HG03442 (cell line): ENCODE measurements at regions not wholly inside any gene's neighbourhood (a gene's known extent, or its start where the extent isn't known, plus 50 kb on each side); places are given as distances from the start of the nearest gene placed in this dataset.

ENCODE experiments used
- ATAC-seq: cut with Tn5 transposase; IDR thresholded peaks from one replicate; pipeline ENCODE4 v1.9.1; 2021; ENCODE audit warnings: mild to moderate bottlenecking, moderate library complexity; ENCODE audit not compliant: unreplicated experiment

- ATAC-seq: no peak
Observed at GRCh38 chr1:193799948-193800690, 613.7 kb upstream of the B3GALT2 start.

DNA sequence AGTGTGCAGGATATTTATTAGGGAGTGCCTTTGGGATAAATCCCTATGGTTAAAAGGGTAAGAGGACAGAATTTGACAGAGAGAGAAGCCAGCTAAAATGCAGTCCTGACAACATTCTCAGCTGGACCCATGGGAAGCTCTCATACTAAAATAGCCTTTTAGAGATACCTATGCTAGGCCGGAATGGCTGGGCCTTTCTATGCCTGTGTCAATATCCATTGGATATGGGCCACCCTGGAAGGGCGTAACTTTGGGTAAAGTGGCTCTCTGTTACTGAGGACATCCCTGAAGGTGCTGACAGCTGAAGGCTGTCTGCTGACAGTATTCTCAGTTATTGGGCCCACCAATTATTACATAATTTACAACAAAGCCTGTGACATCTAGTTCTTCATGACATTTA, 613.0 kb upstream of the B3GALT2 start:
- no peak for ATAC-seq

- ATAC-seq: no peak
Observed at GRCh38 chr1:193794239-193794638, 607.8 kb upstream of the B3GALT2 start.

GRCh38 chr1:193791746-193792145, 605.3 kb upstream of the B3GALT2 start:
- no peak for ATAC-seq

GRCh38 chr1:193787061-193787460, 600.6 kb upstream of the B3GALT2 start:
- ATAC-seq: no peak

DNA sequence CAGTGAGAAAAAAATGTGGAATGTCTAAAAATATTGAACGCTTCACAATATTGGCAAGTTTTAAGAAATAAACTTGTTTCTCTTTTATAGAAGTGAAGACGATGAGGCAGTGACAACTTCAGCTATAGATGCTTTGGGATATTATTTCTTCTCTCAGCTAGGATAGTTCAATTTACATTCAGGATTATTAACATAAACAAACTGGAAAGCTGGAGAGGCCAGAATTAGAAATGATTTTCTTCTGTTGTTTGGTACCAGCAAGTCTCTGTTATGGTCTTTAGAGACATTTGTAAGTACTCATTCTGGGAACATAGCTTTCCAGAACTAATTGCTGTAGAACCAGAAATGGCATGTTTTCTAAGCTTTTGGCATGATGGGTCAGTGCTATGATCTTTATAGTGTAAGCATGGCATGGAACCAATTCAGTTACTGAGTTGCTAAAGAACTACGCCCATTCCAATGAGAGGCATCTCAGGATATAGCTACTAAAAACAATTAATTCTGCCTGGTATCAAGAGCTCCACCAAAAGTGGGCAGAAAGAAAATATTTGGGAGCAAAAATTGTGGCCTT, 599.5 kb upstream of the B3GALT2 start:
- ATAC-seq: no peak

DNA sequence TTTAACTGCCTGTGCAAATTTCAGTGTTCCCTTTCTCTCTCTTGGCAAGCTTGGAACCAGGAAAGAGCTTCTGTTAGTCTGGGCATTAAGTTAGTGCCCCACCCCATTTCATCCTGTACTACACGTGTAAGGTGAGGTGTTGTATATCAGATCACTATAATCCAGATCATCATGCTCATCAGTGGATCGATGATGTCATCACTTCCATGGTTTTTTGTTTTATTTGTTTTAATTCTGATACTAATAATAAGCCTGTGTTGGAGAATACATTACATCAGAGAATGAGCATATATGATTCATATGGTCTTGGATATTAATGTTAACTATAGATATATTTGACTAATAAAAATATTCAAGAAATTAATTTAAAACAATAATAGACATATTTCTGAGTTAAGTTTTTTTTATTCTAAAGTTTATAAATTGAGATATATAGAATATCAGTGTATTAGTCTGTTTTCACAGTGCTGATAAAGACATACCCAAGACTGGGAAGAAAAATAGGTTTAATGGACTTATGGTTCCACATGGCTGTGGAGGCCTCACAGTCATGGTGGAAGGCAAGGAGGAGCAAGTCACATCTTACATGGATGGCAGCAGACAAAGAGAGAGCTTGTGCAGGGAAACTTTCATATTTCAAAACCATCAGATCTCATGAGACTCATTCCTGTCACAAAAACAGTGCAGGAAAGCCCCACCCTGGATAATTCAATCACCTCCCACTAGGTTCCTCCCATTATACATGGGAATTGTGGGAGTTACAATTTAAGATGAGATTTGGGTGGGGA, 588.3 kb upstream of the B3GALT2 start:
- no peak for ATAC-seq

GRCh38 chr1:193771596-193771995, 585.2 kb upstream of the B3GALT2 start:
- ATAC-seq: no peak

GRCh38 chr1:193769651-193770050, 583.2 kb upstream of the B3GALT2 start:
- ATAC-seq: no peak

DNA sequence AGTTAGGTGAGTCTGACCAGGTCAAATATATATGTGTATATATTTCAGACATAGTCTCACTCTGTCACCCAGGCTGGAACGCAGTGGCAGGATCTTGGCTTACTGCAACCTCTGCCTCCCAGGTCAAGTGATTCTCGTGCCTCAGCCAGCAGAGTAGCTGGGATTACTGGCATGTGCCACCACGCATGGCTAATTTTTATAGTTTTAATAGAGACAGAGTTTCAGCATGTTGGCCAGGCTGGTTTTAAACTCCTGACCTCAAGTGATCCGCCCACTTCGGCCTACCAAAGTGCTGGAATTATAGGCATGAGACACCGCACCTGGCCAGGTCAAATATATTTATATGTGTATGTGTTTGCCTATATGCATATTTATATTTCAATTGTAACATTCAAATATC, 581.5 kb upstream of the B3GALT2 start:
- ATAC-seq: no peak

GRCh38 chr1:193766329-193766728, 579.9 kb upstream of the B3GALT2 start:
- no peak for ATAC-seq

DNA sequence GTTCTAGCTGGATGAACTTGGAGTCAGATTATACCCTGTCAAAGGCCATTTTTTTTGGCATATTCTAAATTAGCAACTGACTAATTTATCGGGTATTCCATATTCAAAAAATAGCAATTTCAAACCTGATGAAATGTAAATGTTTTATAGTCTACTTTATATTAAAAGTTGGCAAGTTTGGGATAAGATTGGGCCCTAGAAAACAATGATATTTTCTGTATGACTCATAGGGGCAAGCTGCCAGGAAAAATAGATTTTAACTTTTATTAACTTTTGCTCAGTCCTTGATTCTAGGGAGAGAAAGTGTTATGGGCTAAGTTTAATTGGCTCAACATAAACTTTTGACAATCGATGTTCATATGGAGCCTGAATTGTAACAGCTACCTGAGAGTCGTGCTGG, 576.9 kb upstream of the B3GALT2 start:
- no peak for ATAC-seq

DNA sequence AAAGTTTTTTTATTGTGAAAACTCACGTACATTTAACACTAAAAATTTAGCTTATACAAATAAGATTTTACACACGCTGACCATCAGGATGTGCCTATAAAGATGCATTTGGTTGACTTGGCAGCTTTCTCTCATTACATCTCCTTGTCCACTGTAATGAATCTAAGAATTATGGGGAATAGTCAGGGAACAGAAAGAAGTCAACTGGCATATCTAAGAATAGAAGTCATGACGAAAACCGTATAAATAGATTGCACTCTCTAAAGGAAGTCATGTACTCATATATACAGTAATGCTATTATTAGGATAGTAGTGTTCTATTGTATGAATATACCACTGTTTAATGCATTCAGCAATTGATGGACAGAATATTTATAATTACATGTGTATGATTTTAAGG, 575.8 kb upstream of the B3GALT2 start:
- no peak for ATAC-seq

DNA sequence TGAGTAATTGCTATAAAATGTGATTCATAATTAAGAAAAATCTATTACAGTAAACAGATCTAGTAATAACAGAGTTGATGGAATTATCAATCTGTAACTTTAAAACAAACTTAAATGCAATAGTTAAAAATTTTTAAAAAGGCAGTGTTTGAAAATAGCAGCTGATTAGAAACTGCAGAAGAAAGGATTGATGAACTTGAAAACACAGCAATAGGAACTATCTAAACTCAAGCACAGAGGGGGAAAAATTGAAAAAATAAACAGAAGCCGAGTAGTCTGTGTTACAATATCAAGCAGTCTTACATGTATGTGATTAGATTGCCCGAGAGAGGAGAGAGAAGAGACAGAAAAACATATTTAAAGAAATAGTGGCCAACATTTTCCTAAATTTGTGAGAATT, 569.0 kb upstream of the B3GALT2 start:
- no peak for ATAC-seq

- no peak for ATAC-seq
Observed at GRCh38 chr1:193754732-193755427, 568.5 kb upstream of the B3GALT2 start.

DNA sequence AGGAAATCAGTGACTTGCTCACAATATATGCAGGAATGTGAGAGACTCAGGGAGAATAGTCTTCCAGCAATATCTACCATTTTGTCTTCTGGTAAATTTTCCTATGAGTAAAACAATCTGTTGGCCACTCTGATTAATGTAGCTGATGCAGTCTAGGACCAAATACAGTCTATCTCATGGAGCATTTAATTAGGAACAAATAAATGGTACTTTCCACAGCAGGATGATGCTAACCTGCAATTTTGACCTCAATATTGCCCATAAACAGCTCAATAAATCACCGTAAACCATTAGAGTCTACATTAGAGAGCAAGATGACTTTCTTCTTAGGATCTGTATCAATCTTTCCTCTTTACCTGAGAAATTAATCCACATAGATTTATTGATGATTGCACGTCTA, 567.7 kb upstream of the B3GALT2 start:
- ATAC-seq: no peak

GRCh38 chr1:193753038-193753756, 566.8 kb upstream of the B3GALT2 start:
- ATAC-seq: no peak

DNA sequence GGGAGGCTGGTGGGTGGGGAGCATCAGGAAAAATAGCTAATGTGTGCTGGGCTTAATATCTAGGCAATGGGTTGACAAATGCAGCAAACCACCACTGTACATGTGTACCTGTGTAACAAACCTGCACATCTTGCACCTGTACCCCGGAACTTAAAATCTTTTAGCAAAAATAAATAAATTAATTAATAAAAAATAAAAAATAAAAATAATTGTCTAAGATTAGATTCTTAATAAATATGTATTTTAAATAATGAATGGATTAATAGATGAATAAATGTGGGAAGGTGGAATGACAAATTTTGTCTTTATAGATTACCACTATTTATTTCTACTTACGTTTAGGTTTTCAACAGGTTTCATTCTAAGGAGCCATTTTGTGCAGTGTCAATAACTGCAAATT, 563.5 kb upstream of the B3GALT2 start:
- ATAC-seq: no peak

DNA sequence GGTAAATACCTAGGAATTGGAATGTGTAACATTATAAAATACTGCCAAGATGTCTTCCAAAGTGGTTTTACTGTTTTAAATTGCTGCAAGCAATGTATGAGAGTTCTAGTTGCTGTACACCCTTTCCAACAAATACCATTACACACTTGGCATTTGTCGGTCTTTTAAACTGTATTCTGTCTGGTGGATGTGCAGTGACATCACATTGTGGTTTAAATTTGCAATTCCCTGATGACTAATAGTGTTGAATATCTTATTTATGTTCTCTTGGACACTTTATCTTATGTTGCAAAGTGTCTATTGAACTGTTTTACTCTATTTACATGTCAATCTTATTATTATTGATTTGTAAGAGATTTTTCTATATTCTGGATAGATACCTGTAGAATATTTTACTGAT, 561.2 kb upstream of the B3GALT2 start:
- ATAC-seq: no peak

DNA sequence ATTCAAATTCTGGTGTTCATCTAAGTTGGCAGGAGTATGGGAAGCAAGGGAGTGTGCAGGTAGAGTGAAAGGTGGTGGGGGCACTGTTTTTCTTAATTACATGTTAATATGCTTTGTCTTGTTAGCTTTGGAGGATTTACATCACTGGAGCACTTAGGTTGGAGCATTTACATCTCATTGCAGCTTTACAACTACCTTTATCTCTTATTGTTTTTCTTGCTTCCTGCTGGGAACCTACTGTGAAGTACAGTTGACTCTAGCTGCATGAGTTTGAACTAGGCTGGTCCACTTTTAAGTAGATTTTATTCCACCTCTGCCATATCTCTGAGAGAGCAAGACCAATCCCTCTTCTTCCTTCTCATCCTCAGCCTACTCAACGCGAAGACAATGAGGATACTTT, 554.8 kb upstream of the B3GALT2 start:
- no peak for ATAC-seq

DNA sequence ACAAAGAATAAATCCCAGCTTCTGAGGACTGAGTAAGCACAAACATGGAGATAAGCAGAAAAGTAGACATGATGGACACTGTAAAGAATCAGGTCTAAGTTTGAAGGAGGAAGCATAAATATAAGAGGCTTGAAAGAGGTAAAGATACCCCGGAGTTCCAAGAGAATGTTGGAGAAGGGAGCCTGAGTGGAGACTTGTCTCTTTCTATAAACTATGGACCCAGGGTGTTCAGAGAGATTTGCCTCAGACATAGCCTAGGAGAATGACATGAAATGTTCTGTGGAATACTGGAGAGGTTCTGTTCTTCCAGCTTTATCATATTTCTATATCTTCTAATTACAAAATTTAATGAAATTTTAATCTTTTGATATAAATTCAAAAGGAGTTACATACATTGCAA, 554.3 kb upstream of the B3GALT2 start:
- ATAC-seq: no peak
